ENCODE measurements at regions not wholly inside any gene's neighbourhood (a gene's known extent, or its start where the extent isn't known, plus 50 kb on each side); places are given as distances from the start of the nearest gene placed in this dataset.

DNA sequence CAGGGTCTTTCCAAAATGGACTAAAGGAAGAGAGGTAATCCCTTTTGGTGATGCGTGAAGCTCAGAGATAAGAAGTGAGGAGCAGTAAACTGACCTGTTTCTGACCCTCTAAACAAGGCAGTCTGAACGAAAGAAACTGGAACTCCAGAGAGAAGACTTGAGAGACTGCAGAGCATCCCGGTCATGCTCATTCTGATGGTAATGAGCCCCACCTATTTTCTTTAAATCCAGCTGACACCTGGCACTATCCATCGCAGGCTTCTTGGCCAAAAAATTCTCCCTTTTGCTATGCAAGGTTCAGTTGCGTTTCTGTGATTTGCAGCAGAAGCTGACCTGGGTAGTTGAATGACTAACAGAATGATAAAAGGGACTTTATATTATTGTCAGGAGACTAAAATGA lies 105.9 kb upstream of the KCNK2 start:
- CTCF ChIA-PET, result no interaction called here
- ATAC-seq (ENCODE audit: low read depth) (no peak), DNase-seq (no peak)
- H3K56ac ChIP-seq (ENCODE audit: extremely low read depth, insufficient read depth, low read length), result no peak overlapping the region
- H3K9me3 ChIP-seq (ENCODE audit: control insufficient read depth, insufficient read depth, low read length), result no peaks in the 10 kb centered on the region
- H3K23ac ChIP-seq (ENCODE audit: low read depth, low read length), result peak overlapping the region; percentile 8; the same call in 1 of the 2 replicates
- H3K27ac ChIP-seq (ENCODE audit: insufficient read depth, low read length), result no peak overlapping the region
- peaks cover 2% of the 10 kb centered on the region; the same call in 1 of the 2 replicates for H3K4me1 ChIP-seq (ENCODE audit: control insufficient read depth, insufficient read depth, low read length)
- H3K9me1 ChIP-seq (ENCODE audit: insufficient read depth, low read length), result no peaks in the 10 kb centered on the region
- H3K4me2 ChIP-seq (ENCODE audit: low read depth, low read length), result no peak overlapping the region
- TF ChIP-seq RFX5 (IDR thresholded peaks at IDR 0.05; ENCODE audit: low read depth, low read length), result no peak
- no peak for TF ChIP-seq SMC3 (IDR thresholded peaks at IDR 0.05; ENCODE audit: low read depth, low read length)
- TF ChIP-seq, protein P1, sequence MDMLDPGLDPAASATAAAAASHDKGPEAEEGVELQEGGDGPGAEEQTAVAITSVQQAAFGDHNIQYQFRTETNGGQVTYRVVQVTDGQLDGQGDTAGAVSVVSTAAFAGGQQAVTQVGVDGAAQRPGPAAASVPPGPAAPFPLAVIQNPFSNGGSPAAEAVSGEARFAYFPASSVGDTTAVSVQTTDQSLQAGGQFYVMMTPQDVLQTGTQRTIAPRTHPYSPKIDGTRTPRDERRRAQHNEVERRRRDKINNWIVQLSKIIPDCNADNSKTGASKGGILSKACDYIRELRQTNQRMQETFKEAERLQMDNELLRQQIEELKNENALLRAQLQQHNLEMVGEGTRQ (IDR thresholded peaks at IDR 0.05; ENCODE audit: low read depth, low read length), result no peak
- TF ChIP-seq RCOR1 (IDR thresholded peaks at IDR 0.05; ENCODE audit: insufficient replicate concordance, low read length), result no peak
- TF ChIP-seq POLR2A (IDR thresholded peaks at IDR 0.05; ENCODE audit: low read depth, low read length), result no peak
- no peak for TF ChIP-seq ELK1 (IDR thresholded peaks at IDR 0.05; ENCODE audit: borderline replicate concordance, low read depth, low read length)
- TF ChIP-seq CEBPB (IDR thresholded peaks at IDR 0.05; ENCODE audit: low read depth, low read length), result no peak
- TF ChIP-seq NFE2L2 (IDR thresholded peaks at IDR 0.05; ENCODE audit: low read depth, low read length), result no peak
- no peak for TF ChIP-seq MAZ (IDR thresholded peaks at IDR 0.05; ENCODE audit: borderline replicate concordance, low read depth, low read length)
- TF ChIP-seq, protein P2, sequence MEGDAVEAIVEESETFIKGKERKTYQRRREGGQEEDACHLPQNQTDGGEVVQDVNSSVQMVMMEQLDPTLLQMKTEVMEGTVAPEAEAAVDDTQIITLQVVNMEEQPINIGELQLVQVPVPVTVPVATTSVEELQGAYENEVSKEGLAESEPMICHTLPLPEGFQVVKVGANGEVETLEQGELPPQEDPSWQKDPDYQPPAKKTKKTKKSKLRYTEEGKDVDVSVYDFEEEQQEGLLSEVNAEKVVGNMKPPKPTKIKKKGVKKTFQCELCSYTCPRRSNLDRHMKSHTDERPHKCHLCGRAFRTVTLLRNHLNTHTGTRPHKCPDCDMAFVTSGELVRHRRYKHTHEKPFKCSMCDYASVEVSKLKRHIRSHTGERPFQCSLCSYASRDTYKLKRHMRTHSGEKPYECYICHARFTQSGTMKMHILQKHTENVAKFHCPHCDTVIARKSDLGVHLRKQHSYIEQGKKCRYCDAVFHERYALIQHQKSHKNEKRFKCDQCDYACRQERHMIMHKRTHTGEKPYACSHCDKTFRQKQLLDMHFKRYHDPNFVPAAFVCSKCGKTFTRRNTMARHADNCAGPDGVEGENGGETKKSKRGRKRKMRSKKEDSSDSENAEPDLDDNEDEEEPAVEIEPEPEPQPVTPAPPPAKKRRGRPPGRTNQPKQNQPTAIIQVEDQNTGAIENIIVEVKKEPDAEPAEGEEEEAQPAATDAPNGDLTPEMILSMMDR (conservative IDR thresholded peaks at IDR 0.05; ENCODE audit: low read depth, low read length), result no peak
- no peak for TF ChIP-seq BHLHE40 (IDR thresholded peaks at IDR 0.05; ENCODE audit: low read depth, low read length)
- TF ChIP-seq RAD21 (IDR thresholded peaks at IDR 0.05; ENCODE audit: low read length), result no peak
- no peak for TF ChIP-seq MAFK (IDR thresholded peaks at IDR 0.05; ENCODE audit: low read depth, low read length)
- no peak for TF ChIP-seq CHD1 (IDR thresholded peaks at IDR 0.05; ENCODE audit: low read depth, low read length)
- no peak for TF ChIP-seq FOS (IDR thresholded peaks at IDR 0.05; ENCODE audit: low read depth, low read length)
- TF ChIP-seq MXI1 (IDR thresholded peaks at IDR 0.05; ENCODE audit: borderline replicate concordance, low read depth, low read length), result no peak
- H2BK120ac ChIP-seq (ENCODE audit: low read depth, low read length), result no peak overlapping the region
- H4K20me1 ChIP-seq (ENCODE audit: insufficient read depth, low read length), result no peaks in the 10 kb centered on the region
- no peak overlapping the region for H2BK20ac ChIP-seq (ENCODE audit: low read depth, low read length)
- no peak overlapping the region for H2AK9ac ChIP-seq (replicated peaks; ENCODE audit: low read depth, low read length, poor library complexity)
- in situ Hi-C loops (cut with MboI; ENCODE audit: low sequenced_read_pairs), result no loop called here
- no peak overlapping the region; the same call in 1 of the 2 replicates for H4K5ac ChIP-seq (ENCODE audit: low read depth, low read length)
- POLR2A ChIA-PET (ENCODE audit: unreplicated experiment), result no interaction called here
- no peak overlapping the region for H2BK5ac ChIP-seq (ENCODE audit: low read depth, low read length, poor library complexity, severe bottlenecking)
- no peaks in the 10 kb centered on the region for H3K36me3 ChIP-seq (ENCODE audit: control insufficient read depth, insufficient read depth, low read length)
- no peak overlapping the region for H2AK5ac ChIP-seq (ENCODE audit: low read depth, low read length)
- dilution Hi-C loops (cut with HindIII; ENCODE audit: low sequenced_read_pairs, unreplicated experiment), result no loop called here
- H3K9ac ChIP-seq (ENCODE audit: low read depth, low read length), result no peak overlapping the region
- no peak overlapping the region for H3K18ac ChIP-seq (ENCODE audit: low read depth, low read length)
- intact Hi-C loops (cut with micrococcal nuclease), result no loop called here
- H3K4ac ChIP-seq (ENCODE audit: low read depth, low read length), result no peak overlapping the region
- peak overlapping the region; percentile 63; the same call in 1 of the 3 replicates for H2BK15ac ChIP-seq (ENCODE audit: low read depth, low read length)
- no peak overlapping the region for H3K4me3 ChIP-seq (ENCODE audit: insufficient read depth, low read depth, low read length)
- no peak overlapping the region for H2AFZ ChIP-seq (replicated peaks; ENCODE audit: low read length, poor library complexity)
- H3K27me3 ChIP-seq (ENCODE audit: control insufficient read depth, insufficient read depth, low read length), result no peaks in the 10 kb centered on the region
- no peak overlapping the region for H4K91ac ChIP-seq (ENCODE audit: insufficient read depth, low read depth, low read length)
- BruUV-seq (replicated peaks), result no TSS peak
- peak overlapping the region in 1 of 2 experiments; percentile 21; a peak in 1 of 4 replicates for H4K8ac ChIP-seq (ENCODE audit: low read depth in 2 of 2, low read length in 2 of 2)
- H3K14ac ChIP-seq (replicated peaks; ENCODE audit: low read depth, low read length), result no peak overlapping the region
- no peaks in the 10 kb centered on the region for H3K79me1 ChIP-seq (ENCODE audit: low read depth in 1 of 2, low read length in 2 of 2)
- WGBS, 2 experiments (ENCODE audit: extremely low coverage in 2 of 2, insufficient read length in 1 of 2), result 20% methylated on average over 1 of the region's 5 CpGs; no CpG with 5 or more reads in 1 of the 2 experiments

Measured in IMR-90 (cell line).